GM18861 (cell line): ENCODE measurements at regions not wholly inside any gene's neighbourhood (a gene's known extent, or its start where the extent isn't known, plus 50 kb on each side); places are given as distances from the start of the nearest gene placed in this dataset.

ENCODE experiments used
- ATAC-seq: cut with Tn5 transposase; IDR thresholded peaks from one replicate; pipeline ENCODE4 v1.9.1; 2021; ENCODE audit not compliant: unreplicated experiment

DNA sequence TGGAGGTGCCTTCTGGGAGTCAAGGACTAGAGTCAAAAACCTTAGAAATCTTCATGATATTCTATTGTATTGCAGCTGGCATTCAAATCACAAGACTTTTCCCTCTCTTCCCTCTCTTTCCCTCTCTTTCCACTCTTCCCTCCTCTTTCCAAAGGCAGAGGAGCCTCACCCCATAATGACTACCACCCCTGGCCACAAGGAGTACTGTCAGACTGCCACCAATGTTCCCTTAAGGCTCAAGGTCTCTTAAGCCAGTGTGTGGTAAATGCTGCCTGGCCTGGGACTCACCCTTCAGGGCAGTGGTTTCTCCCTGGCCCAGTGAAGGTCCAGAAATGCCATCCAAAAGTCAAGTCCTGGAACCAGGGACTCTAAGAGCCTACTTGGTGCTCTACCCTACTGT is 605.9 kb upstream of the PKDCC start:
- no peak for ATAC-seq

DNA sequence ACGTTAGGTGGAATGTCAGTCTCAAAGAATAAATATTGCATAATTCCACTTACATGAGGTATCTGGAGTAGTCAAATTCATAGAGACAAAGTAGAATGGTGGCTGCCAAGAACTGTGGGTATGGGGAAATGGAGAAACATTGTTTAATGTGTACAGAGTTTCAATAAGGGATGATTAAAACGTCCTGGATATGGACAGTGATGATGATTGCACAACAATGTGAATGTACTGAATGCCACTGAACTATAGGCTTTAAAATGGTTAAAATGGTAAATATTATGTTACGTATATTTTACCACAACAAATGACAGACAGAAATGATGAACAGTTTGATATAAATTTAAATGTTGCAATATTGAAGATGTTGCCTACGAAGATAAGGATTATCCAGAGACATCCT is 602.0 kb upstream of the PKDCC start:
- ATAC-seq, result no peak

DNA sequence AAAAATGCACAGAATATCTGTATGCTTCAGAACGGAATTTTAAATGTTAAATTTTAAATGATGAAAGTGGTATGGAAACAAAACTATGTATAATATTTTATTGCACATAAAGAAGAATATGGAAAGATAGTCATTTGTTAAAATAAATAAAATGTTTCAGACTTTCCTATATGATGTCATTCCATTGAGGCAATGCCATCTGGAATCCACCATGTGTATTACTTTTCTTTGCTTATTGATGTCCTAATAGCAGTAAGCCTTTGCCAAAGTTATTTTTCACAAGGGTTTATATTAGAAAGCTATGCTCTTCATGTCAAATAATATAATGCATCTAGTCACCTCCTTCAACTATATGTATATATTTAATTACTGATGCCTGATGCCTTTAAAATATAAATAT is 601.6 kb upstream of the PKDCC start:
- no peak for ATAC-seq

DNA sequence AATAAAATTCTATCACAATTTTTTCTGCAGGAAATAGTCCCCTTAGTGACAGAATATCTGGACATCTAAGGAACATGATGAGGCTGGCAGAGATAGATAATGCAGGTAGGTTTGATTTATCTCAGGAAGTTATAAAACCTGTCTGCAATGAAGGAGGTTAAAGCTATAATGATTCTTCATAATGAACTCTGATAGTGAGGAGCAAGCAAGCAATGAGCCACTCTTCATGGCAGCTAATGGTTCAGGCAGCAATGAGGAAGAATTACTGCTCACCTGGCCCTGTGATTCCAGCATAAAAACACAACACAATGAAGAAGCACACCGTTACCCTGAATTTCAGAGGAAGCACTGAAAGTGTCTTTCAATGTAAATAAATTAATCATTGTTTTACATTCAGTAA is 599.6 kb upstream of the PKDCC start:
- no peak for ATAC-seq

DNA sequence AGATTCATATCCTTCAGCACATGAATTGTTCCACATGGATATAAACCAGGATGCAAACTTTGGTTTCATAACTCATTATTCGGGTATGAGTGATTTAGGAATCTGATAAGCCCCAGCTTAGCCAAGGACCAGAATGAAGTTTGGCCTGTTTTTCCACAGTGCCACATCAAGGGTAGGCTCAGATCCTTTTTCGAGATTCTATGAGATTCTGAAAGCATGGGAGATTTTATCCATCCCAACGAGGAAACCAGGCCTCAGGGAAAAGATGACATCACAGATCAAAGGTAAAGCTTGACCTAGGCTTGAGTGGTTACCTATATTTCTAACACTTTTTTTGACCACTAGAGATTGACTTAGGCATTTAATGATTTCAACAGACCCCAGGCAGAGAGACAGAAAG is 590.8 kb upstream of the PKDCC start:
- no peak for ATAC-seq

DNA sequence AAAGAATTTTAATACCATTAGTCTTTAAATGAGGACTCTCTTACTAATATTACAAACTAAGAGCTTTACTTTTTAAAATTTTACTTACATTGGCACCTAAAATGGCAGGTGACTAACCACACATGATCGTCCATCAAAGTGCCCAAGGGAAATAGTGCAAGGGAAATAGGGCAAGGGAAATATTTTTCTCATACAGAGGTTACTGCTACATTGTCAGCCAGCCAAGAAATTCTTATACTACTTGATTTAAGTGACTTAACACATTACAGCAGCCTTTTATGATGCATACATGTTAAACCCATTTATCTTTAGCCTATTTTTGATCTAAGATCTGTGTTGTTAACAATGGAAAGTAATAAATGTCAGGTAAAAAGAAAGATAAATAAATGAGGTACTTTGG is 587.2 kb upstream of the PKDCC start:
- ATAC-seq, result no peak

DNA sequence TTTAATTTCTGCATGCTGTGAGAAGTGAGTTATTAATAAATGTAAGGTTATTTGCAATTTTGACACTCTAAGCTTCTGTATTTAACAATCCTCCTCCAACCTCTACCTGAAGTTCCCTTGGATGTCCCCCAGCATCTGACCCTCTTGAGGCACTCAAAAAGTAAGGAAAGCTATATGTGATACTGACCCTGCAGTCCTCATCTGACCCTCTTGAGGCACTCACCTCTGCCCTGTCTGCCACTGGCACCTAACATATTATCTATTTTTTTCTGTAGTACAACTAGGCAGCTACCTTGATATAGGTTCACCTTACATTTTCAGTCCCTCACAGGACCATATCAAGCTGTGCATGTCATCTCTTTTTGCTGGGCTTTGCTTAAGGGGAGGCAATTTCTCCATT is 583.4 kb upstream of the PKDCC start:
- ATAC-seq, result no peak

DNA sequence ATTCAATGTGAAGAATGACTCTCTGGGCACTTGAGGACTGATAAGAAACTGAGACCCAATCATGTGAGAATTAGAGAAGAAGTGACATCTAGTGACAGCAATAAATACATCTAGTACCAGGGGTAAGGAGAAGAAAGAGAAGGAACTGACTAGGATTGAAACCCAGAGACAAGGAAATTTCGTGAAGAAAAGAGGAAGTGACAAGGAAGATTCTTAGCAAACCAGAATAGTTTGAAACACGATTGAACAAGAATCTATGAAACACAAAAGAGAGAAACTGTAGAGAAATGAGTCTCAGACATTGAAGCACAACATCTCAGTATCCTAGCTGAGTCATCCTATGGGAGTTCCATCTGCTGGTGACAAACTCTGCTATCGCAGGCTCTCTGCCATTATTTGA is 571.9 kb upstream of the PKDCC start:
- no peak for ATAC-seq

DNA sequence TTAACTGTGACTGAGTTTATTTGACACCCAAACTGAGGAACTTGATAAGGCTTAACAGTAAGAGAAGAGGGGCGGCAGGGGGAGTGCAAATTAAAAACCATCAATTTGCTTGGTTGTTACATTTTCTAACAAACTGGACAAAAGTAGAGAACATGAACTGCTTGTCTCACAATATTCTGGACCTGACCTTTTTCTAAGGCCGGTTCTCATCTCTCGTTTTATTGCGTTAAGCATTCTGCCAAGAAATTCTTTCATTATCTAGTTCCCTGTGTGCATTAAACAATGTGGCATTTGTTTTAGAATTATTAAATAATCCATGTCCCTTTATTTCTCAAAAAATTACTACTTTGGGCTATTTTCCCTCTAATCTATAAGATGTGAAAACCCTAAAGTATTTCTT is 565.2 kb upstream of the PKDCC start:
- no peak for ATAC-seq

DNA sequence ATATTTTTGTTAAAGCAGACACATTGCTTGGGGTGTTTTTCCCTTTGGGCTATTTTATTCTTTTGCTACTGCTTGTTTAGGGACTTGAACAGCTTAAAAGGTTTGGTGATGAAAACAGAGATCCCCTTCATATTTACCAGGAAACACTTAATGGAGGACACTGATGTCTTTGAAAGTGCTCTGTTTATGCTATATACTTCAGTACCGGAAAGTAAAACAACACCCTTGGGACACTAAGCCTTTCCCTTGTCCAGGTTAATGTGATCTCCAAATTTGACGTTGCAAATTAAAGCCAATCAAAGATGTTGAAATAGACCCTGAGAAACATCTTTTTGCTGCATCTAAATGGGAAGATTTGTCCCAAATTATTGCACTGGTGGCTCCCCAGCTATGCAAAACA is 564.6 kb upstream of the PKDCC start:
- ATAC-seq, result no peak

DNA sequence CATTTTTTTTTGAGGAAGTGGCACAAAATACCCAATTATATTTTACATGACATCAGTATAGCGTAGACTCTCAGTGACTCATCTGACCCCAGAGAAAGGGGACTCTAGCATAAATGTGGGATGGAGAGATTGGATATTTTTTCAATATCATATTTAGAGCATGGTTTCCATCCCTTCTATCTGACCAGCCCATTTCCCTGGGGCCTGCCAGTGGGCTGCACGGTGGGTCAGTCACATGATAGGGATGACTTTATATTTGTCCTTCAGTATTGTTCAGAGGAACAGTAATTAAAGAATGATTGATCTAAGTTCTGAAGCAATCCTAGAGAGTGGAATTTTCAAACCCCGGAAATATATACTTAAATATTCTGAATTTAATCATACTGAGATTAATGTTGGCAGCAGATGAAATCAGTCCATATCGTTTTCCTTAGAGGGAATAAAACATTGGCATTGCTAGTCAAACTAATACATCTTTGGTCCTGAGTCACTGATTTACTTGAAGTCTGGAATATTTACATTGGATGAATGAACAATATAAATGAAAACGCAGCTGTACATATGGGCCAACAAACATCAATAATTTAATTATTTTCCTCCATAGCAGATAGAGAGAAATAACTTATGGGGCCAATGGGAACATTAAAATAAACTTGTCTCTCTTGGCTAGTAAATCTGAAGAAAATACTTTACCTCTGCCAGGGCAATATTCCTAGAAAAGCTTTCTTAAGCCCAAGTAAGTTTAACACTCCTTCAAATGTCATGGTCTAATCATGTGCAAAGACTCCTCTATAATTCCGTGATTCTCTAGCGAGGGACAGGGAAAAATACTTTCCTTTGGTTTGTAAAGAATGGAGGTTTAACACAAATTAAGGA is 563.6 kb upstream of the PKDCC start:
- no peak for ATAC-seq

DNA sequence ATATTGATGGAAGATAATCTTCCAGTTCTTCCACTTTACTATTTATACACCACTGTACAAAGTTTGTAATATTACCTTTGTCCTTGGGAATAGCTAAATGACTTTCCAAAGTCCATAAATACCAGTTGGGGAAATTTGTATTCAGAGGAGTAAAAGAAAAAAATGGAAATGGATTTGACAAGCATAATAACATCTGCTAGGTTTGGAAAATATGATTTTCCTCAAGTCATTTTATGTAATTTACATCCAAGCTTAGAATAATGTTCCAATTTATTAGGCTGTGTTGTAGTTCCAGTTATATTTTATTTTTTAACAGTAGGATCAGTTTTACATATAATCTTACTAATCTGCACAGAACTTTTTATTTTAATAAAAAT is 563.0 kb upstream of the PKDCC start:
- no peak for ATAC-seq

DNA sequence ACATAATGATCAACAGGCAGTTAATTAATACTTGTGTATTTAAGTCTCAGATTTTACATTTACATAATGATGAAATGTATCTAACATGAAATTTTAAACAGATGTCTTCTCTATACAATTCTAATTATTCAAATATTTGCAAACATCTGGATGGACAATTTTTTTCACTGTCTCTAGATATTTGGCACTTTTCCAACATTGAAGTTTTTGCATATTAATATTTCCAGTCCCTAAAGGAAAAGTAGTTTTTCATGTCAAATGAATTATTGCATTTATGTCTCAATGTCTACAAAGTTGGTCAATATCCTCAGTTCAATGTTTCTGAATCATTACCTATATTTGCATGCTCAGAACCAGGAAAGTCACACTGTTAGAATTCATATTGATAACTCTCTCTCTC is 560.9 kb upstream of the PKDCC start:
- ATAC-seq, result no peak

DNA sequence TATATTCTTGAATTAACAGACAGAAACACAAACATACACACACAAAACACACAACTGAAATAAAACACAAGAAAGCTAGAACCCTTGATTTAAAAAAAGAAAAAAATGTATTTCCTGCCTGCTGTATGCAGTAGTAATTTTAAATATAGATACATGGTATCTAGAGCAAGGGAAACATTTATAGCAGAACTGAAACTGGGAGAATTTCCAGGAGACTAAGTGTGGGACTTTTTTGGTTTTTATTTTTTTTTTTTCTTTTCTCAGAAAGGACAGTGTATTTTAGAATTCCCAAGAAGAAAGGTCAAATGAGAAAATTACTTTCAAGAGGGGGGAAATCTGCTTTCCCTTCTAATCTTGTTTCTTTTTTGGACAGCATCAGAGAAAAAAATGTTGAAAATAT is 558.9 kb upstream of the PKDCC start:
- ATAC-seq, result no peak

DNA sequence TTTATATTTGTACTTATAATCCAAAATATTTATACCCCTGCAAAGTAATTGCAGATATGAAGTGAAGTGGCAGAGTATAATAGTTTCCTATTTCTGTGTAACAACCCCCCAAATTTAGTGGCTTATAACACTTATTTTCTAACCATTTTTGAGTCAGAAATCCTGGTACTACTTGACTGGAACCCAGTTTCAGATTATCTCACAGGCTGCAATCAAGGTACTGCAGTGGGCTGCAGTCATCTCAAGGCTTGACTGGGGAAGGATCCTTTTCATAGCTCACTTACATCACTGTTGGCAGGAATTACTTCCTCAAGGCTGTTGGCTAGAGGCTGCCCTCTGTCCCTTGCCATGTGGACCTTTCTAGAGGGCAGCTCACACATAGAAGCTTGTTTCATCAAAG is 558.2 kb upstream of the PKDCC start:
- no peak for ATAC-seq

DNA sequence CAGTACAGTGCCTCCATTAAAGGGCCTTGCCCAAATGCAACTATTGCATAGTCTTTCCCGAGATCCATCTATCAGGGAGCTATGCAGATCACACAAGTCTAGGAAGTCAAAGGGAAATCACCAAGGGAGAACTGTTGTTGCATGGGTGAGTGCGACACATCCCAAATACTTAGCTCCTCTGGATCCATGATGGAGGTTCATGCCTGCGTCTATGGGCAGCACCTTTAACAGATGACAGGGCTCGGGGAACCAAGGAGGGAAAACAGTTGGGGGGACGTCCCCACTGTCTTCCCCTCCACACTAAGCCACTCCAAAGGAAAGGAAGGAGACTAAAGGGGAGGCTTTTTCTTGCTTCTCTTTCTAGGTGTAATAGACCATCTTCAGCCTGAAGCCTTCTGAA is 552.8 kb upstream of the PKDCC start:
- no peak for ATAC-seq

DNA sequence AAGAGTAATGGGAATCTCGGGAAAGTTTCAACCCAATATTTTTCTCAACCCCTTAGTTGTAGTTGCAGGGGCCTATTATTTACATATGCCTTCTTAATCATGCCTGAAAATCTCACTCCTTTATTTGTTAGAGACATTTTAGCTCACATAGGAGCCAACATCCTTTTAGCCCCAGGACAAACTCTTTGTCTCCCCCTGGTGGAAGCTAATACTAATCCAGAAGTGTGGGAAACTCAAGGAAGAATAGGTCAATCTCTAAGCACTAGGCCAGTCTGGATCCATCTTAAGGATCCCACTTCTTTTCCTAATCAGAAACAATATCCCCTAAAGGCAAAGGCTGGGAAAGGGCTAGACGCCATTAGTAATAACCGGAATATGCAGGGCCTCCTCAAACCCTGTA is 550.9 kb upstream of the PKDCC start:
- ATAC-seq, result no peak

DNA sequence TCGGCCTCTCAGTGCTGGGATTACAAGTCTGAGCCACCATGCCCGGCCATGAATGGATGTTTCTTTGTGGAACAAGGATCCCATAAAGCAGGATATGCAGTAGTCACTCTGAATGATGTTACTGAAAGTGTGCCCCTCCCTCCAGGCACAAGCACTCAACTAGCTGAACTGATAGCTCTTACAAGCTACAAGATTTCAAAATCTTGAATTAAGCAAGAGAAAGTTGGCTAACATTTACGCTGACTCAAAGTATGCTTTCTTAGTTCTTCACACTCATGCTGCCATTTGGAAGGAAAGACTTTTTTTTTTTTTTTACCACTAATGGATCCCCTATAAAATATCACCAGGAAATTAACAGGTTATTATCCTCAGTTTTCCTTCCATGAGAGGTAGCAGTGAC is 549.0 kb upstream of the PKDCC start:
- ATAC-seq, result no peak

DNA sequence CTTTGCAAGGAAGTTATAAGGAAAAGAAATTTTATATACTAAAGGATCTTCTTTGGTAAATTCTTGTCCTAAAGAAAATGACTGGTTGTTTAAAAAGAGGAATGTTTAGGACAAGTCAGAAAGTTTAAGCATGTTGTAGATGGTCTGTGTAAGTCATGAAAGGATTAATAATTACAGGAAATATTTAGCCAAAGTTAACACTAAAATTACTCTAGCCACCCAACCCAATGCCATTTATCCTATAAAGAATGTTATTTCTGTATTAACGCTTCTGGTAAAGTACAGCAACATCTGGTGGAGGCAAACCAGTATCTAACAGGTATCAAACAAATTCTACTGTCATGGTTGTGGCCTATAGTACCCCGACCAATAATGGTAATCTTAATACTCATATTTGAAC is 546.9 kb upstream of the PKDCC start:
- no peak for ATAC-seq

DNA sequence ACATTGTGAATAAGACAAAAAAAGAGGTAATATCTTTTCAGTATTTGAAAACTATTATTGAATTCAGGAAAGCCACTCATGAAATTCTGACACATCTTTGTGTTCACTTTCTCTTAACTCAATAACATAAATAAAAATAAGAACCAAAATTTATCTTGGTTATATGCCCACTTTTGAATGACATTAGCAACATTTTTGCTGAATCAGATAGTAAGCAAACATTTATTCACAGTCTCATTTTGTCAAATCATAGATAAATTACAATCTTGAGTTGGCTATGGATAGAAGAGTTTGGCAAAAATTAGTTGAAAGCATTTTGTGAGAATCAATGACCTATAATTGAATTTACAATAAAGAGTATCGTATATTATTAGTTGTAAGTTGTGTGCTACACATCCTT is 545.1 kb upstream of the PKDCC start:
- ATAC-seq, result no peak

DNA sequence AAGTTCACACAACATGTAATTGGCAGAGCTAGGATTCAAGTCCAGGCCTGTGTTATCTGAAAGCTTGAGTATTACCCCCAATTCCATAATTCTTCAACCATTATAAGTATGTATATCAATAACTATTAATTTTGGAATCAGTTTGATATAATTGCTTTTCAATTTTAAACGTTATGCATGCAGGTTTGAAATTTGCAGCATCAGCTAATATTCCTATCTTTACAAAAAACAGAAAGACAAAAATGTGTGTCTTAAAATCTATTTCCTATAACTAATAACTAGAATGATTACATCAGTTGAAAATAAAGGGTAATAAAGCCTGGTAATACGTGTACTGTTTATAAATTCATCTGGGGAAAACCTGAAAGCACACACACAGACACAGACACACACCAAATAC is 543.3 kb upstream of the PKDCC start:
- no peak for ATAC-seq

DNA sequence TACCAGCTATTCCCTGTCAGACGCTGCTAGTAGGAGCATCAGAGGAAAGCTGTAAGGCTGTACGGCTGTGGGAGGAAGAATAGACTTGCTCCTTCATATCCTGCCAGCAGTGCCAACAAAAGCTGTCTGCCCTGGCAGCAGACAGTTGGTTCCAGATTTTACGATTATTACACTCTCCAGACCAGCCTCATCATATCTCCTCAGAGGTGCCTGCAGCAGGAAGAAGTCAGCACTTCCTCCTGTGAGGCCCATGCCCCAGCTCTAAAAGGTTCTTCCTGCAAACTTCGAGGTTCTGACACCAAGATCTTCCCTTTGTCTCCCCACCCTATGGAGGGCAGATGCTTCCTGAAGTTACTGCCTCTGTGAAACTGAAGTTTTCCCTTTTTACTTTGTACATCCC is 537.7 kb upstream of the PKDCC start:
- ATAC-seq, result no peak

DNA sequence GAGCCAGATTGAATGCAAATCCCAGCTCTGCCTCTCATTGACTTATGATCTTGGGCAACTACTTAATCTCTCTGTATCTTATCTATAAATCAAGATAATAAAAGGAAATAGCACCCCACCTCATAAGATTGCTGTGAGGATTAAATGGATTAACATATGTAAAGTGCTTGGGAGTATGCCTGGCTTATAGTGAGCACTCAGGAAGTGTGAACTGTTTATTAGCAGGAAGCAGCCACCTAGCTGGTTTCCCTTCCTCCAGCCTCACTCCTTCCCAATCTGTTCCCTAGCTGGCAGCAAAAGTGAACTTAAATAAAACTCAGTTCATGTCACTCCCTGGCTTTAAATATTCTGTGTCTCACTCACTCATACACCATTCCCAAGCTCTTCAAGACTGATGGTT is 526.6 kb upstream of the PKDCC start:
- ATAC-seq, result no peak
